Large intestine (tissue), 3 donors: ENCODE measurements at regions not wholly inside any gene's neighbourhood (a gene's known extent, or its start where the extent isn't known, plus 50 kb on each side); places are given as distances from the start of the nearest gene placed in this dataset.

Source experiments
- DNase-seq, 2 donors: peaks; one replicate each; pipeline versions ENCODE4 v3.0.0 to v3.0.0-alpha.2; 2013
- H3K27ac ChIP-seq: one replicate; pipeline ENCODE4 v1.5.1; 2013; ENCODE audit warnings: low read length
- H3K27me3 ChIP-seq: 2 replicates; pipeline ENCODE4 v1.6.1; 2013; ENCODE audit warnings: low read length; ENCODE audit not compliant: control insufficient read depth, insufficient read depth
- H3K36me3 ChIP-seq: 2 replicates; pipeline ENCODE4 v1.6.1; 2013; ENCODE audit warnings: low read length; ENCODE audit not compliant: control insufficient read depth, insufficient read depth
- H3K4me1 ChIP-seq: one replicate; pipeline ENCODE4 v1.6.1; 2013; ENCODE audit warnings: low read length; ENCODE audit not compliant: control insufficient read depth, insufficient read depth
- H3K4me3 ChIP-seq: one replicate; pipeline ENCODE4 v1.5.1; 2013; ENCODE audit warnings: low read length
- H3K9me3 ChIP-seq: one replicate; pipeline ENCODE4 v1.6.1; 2013; ENCODE audit warnings: mild to moderate bottlenecking, low read depth, low read length, moderate library complexity; ENCODE audit not compliant: control insufficient read depth
- WGBS: methylation state at CpG from one replicate; pipeline ENCODE4 v1.1.5; 2013; ENCODE audit warnings: low lambda C conversion rate; ENCODE audit not compliant: insufficient coverage; 5-methylcytosine and 5-hydroxymethylcytosine counted together

- no CpG with 5 or more reads among the region's 13 CpGs for WGBS
- Histone ChIP-seq H3K27ac (no peak overlapping the region), H3K27me3 (no peaks in the 10 kb centered on the region), H3K4me1 (no peaks in the 10 kb centered on the region), H3K4me3 (no peak overlapping the region), H3K9me3 (no peaks in the 10 kb centered on the region), H3K36me3 (no peaks in the 10 kb centered on the region)
- DNase-seq = no peak
Measured at GRCh38 chr6:167572841-167573271, 248.0 kb downstream of the TTLL2 start.

DNA sequence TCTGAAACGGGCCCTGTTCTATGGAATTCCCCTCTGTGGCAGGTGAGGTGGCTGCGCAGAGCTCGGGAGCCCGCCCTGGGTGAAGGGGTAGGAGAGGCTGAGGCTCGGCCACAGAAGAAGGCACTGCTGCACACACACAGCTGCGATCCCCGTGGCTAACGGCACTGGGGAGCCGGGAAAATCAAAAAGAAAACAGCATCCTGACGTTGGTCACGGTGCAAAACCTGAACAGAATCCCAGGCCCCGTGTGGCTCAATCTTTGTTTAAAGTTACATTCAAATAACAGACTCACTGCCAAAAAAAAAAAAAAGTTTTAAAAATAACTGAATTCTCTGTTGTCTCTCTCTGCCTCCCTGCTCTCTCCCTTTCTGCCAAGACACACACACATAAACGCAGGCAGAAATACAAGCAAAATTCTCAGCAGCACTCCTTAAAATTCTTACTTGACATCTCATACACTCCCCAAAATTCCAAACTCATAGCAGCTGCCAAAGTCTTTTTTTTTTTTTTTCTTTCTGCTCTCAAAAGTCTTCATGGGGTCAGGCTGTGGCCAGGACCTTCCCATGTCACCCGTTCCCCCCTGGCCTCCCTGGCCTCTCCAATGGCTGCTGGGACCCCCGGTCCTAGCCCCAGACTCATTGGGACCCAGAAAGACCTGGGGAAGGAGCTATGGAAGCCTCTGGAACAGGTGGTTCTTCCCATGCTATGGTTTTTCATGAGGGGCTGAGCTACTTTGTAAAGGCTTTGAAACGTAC lies 248.8 kb downstream of the TTLL2 start:
- DNase-seq = no peak
- 75% methylated on average over 1 of the region's 16 CpGs for WGBS

DNA sequence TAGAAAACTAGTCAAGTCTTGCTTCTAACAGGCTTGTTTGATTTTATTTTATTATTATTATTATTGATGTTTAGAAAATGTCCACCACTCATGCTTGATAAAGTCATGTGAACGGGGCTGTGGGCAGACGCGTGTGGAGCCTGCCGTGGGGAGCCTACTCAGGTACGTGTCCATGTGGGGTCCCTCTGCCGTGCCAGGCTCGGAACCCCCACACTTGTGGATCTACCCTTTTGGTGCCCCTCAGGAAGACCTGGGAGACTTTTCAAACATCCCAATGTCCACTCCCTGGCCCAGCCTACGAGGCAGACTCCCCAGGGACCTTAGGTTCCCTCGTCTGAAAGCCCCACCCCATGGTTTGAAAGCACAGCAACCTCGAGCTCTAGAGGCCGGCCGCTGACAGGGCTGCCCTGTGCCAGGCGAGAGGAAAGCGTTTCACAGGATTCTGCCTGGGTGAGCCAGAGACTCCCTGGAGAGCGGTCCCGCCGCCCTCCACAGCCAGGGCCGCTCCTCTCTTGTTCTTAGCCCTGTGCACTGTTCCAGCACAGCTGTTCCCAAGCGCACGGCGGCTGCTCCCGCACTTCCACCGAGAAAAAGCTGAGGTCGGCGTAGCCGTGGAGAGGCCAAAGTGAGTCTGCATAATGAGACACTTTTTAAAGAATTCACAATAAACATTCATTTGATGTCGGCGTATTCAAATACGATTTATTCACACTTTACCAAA lies 249.7 kb downstream of the TTLL2 start:
- no peaks in the 10 kb centered on the region for H3K27me3 ChIP-seq
- no peak overlapping the region for H3K27ac ChIP-seq
- no peak overlapping the region for H3K4me3 ChIP-seq
- whole genome bisulfite sequencing = 82% methylated on average over 3 of the region's 29 CpGs
- no peaks in the 10 kb centered on the region for H3K36me3 ChIP-seq
- H3K9me3 ChIP-seq = no peaks in the 10 kb centered on the region
- no peak for DNase-seq
- no peaks in the 10 kb centered on the region for H3K4me1 ChIP-seq

More for the DNA sequence above, 248.8 kb downstream of the TTLL2 start:
- Histone ChIP-seq H3K36me3 (no peaks in the 10 kb centered on the region), H3K4me3 (no peak overlapping the region), H3K27ac (no peak overlapping the region), H3K4me1 (no peaks in the 10 kb centered on the region), H3K9me3 (no peaks in the 10 kb centered on the region), H3K27me3 (no peaks in the 10 kb centered on the region)

GRCh38 chr6:167575158-167575696 lies 250.3 kb downstream of the TTLL2 start:
- H3K9me3 ChIP-seq = no peaks in the 10 kb centered on the region
- H3K4me3 ChIP-seq = no peak overlapping the region
- H3K27me3 ChIP-seq = no peaks in the 10 kb centered on the region
- WGBS = no CpG with 5 or more reads among the region's 23 CpGs
- no peaks in the 10 kb centered on the region for H3K4me1 ChIP-seq
- H3K27ac ChIP-seq = no peak overlapping the region
- DNase-seq = no peak
- no peaks in the 10 kb centered on the region for H3K36me3 ChIP-seq

GRCh38 chr6:167576050-167576741 lies 250.5 kb upstream of the AFDN start:
- no peak for DNase-seq
- no peaks in the 10 kb centered on the region for H3K4me1 ChIP-seq
- no peak overlapping the region for H3K4me3 ChIP-seq
- H3K27ac ChIP-seq = no peak overlapping the region
- no CpG with 5 or more reads among the region's 23 CpGs for WGBS
- no peaks in the 10 kb centered on the region for H3K36me3 ChIP-seq
- no peaks in the 10 kb centered on the region for H3K9me3 ChIP-seq
- H3K27me3 ChIP-seq = no peaks in the 10 kb centered on the region

DNA sequence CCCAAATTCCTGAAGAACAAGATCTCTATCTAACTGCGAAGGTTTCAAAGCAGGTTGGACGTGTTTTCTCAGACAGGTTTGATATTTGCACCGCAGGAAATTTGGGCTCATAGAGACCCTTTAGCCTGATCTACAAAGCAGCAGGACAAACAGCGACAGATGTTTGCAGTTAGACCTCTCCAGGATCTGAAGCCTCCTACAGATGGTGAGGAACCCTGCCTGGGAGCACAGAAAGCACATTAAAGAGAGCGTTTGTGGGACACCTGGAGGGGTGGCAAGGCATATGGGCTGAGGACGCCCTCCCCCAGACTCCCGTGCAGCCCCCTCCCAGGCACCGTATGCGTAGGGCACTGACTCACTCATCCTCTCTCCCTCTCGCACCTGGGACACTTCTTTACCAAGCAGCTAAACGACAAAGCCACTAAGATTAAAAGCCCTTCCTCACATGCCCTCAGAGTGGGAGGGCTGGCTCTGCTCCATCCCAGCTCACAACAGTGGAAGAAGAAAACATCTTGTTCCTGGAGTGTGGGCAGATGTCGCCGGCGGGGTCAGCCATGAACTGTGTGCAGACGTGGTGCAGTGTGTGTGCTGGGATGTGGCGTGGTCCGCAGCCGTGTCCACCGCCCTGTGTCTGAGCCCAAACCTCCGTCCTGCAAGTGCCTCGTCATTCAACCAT lies 249.7 kb upstream of the AFDN start:
- Histone ChIP-seq H3K4me3 (no peak overlapping the region), H3K27me3 (no peaks in the 10 kb centered on the region), H3K36me3 (no peaks in the 10 kb centered on the region), H3K27ac (no peak overlapping the region), H3K9me3 (peaks cover 4% of the 10 kb centered on the region), H3K4me1 (no peaks in the 10 kb centered on the region)
- 50% methylated on average over 2 of the region's 21 CpGs for WGBS
- no peak for DNase-seq

DNA sequence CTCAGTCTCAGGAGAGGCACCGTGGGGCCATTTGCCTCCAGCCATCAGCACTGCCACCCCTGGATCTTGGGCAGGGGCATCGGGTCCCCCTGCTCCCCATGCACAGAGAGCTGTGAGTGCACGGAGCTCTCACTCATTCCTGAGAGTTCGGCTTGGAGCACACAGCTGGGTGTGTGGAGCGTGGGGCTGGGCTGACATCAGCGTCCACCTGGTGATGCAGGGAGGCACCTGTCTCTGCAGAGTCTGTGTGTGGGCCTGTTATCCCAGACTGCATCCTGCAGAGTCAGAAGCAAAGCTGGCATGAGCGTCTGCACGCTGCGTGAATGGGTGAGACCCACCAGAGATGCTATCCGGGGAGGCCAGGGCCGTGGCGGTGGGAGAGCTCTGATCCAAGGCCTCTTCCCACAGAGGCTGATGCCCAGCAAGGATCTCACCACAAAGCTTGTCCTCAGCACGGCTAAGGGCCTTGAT lies 248.8 kb upstream of the AFDN start:
- WGBS = no CpG with 5 or more reads among the region's 13 CpGs

DNA sequence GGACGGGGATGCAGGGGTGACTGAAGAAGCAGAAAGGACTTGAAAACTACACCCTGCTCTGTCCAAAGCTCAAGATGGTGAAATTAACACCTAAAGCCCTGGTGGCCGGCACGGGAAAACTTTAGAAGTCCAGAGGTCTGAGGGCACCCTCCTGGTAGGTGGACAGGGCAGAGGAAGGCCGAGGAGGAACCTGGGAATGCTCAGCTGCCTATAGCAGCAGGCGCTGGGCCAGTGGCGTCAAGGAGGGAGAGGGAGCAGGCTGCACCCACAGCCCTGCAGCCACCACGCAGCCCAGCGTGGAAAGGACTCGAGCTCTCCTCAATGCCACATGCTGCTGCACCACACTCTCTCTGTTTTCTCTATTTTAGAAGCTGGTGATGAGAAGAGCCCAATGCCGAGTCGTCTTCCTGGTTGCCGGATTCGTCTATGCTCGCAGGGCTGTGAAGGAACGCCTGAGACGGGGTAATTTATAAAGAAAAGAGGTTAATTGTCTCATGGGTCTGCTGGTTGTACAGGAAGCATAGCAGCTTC lies 248.3 kb upstream of the AFDN start:
- Histone ChIP-seq H3K27me3 (no peaks in the 10 kb centered on the region), H3K36me3 (no peaks in the 10 kb centered on the region), H3K27ac (no peak overlapping the region), H3K4me1 (no peaks in the 10 kb centered on the region), H3K4me3 (no peak overlapping the region), H3K9me3 (peaks cover 17% of the 10 kb centered on the region)
- 100% methylated on average over 1 of the region's 16 CpGs for WGBS
- DNase-seq = no peak

More for the DNA sequence above, 248.8 kb upstream of the AFDN start:
- H3K36me3 ChIP-seq = no peaks in the 10 kb centered on the region
- H3K27me3 ChIP-seq = no peaks in the 10 kb centered on the region
- no peaks in the 10 kb centered on the region for H3K4me1 ChIP-seq
- DNase-seq = no peak
- H3K27ac ChIP-seq = no peak overlapping the region
- no peak overlapping the region for H3K4me3 ChIP-seq
- peaks cover 12% of the 10 kb centered on the region for H3K9me3 ChIP-seq

- no peaks in the 10 kb centered on the region for H3K4me1 ChIP-seq
- H3K27me3 ChIP-seq = no peaks in the 10 kb centered on the region
- 72% methylated on average over 4 of the region's 9 CpGs for WGBS
- DNase-seq = no peak
- H3K4me3 ChIP-seq = no peak overlapping the region
- no peak overlapping the region for H3K27ac ChIP-seq
- no peaks in the 10 kb centered on the region for H3K36me3 ChIP-seq
- peaks cover 17% of the 10 kb centered on the region for H3K9me3 ChIP-seq
Measured at GRCh38 chr6:167579806-167580618, 246.7 kb upstream of the AFDN start.
